ENCODE measurements at regions not wholly inside any gene's neighbourhood (a gene's known extent, or its start where the extent isn't known, plus 50 kb on each side); places are given as distances from the start of the nearest gene placed in this dataset.

DNA sequence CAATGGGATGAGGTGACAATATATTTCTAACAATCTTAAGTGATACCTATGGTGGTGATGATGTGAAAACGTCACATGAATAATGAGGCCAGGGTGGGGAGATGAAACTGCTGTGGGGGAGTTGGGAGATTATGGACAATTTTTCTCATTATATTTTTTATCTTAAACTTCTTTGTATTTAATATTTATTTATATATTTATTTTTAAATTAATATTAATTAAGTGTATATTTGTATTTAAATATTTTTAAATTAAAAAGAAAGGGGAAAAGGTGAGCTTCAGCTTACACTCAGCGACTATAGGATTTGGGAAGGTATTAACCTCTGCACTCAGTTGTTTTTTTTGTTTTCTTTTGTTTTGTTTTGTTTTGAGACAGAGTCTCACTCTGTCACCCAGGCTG lies 158.7 kb downstream of the PSMG1 start:
- H3K9ac ChIP-seq (ENCODE audit: insufficient read length) = no peak overlapping the region
- no peak for TF ChIP-seq POLR2AphosphoS5 (IDR thresholded peaks at IDR 0.05; ENCODE audit: borderline replicate concordance, low read depth, low read length)
- no peaks in the 10 kb centered on the region for H3K36me3 ChIP-seq (ENCODE audit: insufficient read depth, low read length)
- no peak overlapping the region for H3K27ac ChIP-seq
- DNase-seq (ENCODE audit: low read depth, low spot score) = no peak
- no peak overlapping the region for H3K4me3 ChIP-seq
- H3K9me3 ChIP-seq (ENCODE audit: low read depth, low read length) = no peaks in the 10 kb centered on the region

DNA sequence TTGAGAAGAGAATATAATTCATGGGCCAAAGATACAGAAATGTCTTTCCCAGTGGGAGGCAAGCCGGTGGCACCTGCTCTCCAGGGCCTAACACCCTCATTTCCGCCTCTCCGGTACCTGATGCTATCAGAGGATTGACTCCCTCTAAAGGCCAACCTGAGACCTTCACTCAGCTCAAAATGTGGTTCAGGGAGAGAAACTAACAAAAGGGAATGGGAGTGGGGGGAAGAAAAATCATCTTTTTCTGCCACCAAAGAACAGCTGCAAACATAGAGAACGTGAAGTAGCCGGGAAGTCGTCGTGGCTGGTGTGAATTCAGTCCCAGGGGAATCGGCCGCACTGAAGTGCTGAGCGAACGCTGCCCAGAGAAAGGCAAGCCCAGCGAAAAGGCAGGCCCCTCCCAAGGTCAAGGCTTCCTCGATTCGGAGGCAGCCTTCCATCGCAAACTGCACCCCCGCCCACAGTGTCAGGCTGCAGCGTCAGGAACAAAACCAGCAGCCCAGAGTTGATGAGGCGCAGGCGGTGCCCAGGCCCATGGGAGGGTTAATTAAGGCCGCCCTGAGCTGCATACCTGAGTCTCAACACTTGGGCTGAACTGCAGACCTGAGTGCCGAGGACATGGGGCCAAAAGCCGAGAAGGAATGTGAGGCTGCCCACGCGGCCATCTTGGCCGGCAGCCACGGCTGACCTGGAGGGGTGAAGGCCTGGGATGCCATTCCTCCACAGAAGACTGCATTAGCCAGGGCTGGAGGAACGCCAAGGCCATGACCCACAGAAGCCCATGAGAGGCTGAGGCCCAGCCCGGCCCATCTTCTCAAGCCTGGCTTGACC lies 160.2 kb downstream of the PSMG1 start:
- H3K36me3 ChIP-seq (ENCODE audit: insufficient read depth, low read length) = no peaks in the 10 kb centered on the region
- no peak overlapping the region for H3K4me3 ChIP-seq
- H3K9me3 ChIP-seq (ENCODE audit: low read depth, low read length) = no peaks in the 10 kb centered on the region
- no peak overlapping the region for H3K9ac ChIP-seq (ENCODE audit: insufficient read length)
- TF ChIP-seq FOXP2 (optimal IDR thresholded peaks at IDR 0.05; ENCODE audit: control extremely low read depth, extremely low read length, insufficient read depth) (no peak), POLR2AphosphoS5 (IDR thresholded peaks at IDR 0.05; ENCODE audit: borderline replicate concordance, low read depth, low read length) (no peak), EZH2 (IDR thresholded peaks at IDR 0.05) (no peak)
- no peak for DNase-seq (ENCODE audit: low read depth, low spot score)
- H3K27ac ChIP-seq = no peak overlapping the region

DNA sequence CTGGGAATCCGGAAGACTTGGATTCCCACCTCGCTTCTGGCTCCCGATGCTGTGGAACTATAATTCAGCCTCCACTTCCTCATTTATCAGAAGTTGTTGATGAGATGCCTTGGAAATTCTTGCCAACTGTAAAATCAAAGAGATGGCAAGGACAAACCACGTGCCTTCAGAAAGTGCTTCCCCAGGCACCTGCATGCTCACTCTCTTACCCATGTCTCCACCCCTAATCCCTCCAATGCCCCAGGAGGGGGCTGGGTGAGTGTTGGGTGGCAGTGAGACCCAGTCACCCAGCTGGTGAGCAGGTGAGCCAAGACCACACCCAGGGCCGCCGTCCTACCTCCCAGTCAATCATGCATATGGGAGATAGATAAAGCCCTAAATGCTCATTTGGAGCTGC lies 160.8 kb downstream of the PSMG1 start:
- Histone ChIP-seq H3K9me3 (ENCODE audit: low read depth, low read length) (no peaks in the 10 kb centered on the region), H3K27ac (no peak overlapping the region), H3K36me3 (ENCODE audit: insufficient read depth, low read length) (no peaks in the 10 kb centered on the region), H3K4me3 (no peak overlapping the region), H3K9ac (ENCODE audit: insufficient read length) (no peak overlapping the region)
- TF ChIP-seq EZH2 (IDR thresholded peaks at IDR 0.05) (no peak), POLR2AphosphoS5 (IDR thresholded peaks at IDR 0.05; ENCODE audit: borderline replicate concordance, low read depth, low read length) (no peak), FOXP2 (optimal IDR thresholded peaks at IDR 0.05; ENCODE audit: control extremely low read depth, extremely low read length, insufficient read depth) (no peak)
- no peak for DNase-seq (ENCODE audit: low read depth, low spot score)

DNA sequence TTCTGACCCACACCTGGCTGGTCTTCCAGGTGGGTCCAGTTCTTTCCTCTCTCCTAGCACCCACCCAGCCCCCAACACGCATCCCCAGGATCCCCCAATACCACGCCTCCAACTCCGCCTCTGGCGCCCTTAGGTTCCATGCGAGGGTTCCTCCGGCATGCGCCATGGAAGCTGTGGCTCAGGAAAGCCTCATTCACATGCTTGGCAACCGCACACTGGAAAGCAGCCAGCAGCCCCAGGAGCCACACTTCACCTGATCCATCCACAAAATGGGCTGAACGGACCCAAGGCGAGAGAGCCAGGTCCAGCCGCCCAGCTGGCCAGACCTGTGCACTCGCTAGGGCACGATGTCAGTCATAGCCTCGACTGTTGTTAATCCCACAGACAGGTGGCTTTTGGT lies 161.2 kb downstream of the PSMG1 start:
- TF ChIP-seq POLR2AphosphoS5 (IDR thresholded peaks at IDR 0.05; ENCODE audit: borderline replicate concordance, low read depth, low read length) (no peak), EZH2 (IDR thresholded peaks at IDR 0.05) (no peak), FOXP2 (optimal IDR thresholded peaks at IDR 0.05; ENCODE audit: control extremely low read depth, extremely low read length, insufficient read depth) (no peak)
- DNase-seq (ENCODE audit: low read depth, low spot score) = no peak
- no peak overlapping the region for H3K4me3 ChIP-seq
- H3K9me3 ChIP-seq (ENCODE audit: low read depth, low read length) = no peaks in the 10 kb centered on the region
- no peak overlapping the region for H3K9ac ChIP-seq (ENCODE audit: insufficient read length)
- H3K36me3 ChIP-seq (ENCODE audit: insufficient read depth, low read length) = no peaks in the 10 kb centered on the region
- no peak overlapping the region for H3K27ac ChIP-seq

DNA sequence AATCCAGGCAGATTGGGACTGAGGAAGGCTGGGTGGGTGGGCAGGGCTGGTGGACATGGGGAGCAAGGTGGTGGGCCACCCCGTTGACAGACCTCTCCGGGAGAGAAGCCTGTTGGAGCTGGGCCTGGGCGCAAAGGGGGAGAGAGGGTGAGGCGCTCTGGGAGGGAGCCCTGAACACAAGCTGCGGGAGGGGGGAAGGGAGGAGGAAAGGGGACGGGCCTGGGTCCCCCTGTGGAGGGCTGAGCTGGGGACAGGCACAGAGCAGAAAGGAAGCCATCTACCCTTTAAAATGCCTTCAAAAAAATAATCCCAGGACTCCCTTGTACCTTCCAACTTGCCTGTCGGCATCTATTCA lies 161.8 kb downstream of the PSMG1 start:
- H3K36me3 ChIP-seq (ENCODE audit: insufficient read depth, low read length) = no peaks in the 10 kb centered on the region
- H3K9me3 ChIP-seq (ENCODE audit: low read depth, low read length) = no peaks in the 10 kb centered on the region
- TF ChIP-seq POLR2AphosphoS5 (IDR thresholded peaks at IDR 0.05; ENCODE audit: borderline replicate concordance, low read depth, low read length) = no peak
- TF ChIP-seq FOXP2 (optimal IDR thresholded peaks at IDR 0.05; ENCODE audit: control extremely low read depth, extremely low read length, insufficient read depth) = no peak
- no peak for TF ChIP-seq EZH2 (IDR thresholded peaks at IDR 0.05)
- no peak overlapping the region for H3K4me3 ChIP-seq
- no peak overlapping the region for H3K27ac ChIP-seq
- DNase-seq (ENCODE audit: low read depth, low spot score) = no peak
- no peak overlapping the region for H3K9ac ChIP-seq (ENCODE audit: insufficient read length)

DNA sequence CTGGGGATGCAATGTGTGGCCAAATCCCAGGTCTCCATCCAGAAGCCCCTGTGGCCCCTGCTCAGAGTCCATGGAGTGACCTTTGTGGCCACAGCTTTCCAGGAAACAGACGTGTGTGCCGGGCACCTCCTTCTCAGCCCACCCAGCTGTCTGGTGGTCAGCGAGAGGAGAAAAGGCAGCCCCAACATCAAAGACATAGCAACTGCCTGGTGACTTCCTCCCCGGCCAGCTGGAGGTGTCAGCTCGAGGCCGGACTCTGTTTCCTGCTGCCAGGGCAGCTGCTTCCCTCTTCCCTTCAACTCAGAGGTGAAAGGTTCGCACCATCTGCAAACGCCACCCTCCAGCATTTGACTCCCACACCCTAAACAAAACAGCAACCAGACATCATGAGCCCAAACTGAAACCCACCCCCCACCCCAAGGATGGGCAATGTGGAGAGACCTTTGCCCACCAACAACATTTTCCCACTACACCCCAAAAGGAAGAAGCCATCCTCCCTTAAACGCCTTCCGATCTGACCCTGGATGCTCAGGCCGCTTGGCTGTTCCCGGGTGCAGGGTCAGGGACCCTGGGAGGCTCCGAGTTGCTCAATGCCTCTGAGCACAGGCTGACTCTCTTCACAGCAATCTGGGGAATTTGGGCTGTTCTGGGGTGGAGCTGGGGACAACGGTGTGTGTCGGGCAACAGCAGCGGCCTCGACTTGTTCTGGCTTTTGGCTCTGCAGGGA lies 162.3 kb downstream of the PSMG1 start:
- Histone ChIP-seq H3K9me3 (ENCODE audit: low read depth, low read length) (no peaks in the 10 kb centered on the region), H3K9ac (ENCODE audit: insufficient read length) (no peak overlapping the region), H3K4me3 (no peak overlapping the region), H3K27ac (no peak overlapping the region), H3K36me3 (ENCODE audit: insufficient read depth, low read length) (no peaks in the 10 kb centered on the region)
- TF ChIP-seq POLR2AphosphoS5 (IDR thresholded peaks at IDR 0.05; ENCODE audit: borderline replicate concordance, low read depth, low read length) (no peak), EZH2 (IDR thresholded peaks at IDR 0.05) (no peak), FOXP2 (optimal IDR thresholded peaks at IDR 0.05; ENCODE audit: control extremely low read depth, extremely low read length, insufficient read depth) (no peak)
- DNase-seq (ENCODE audit: low read depth, low spot score) = no peak

DNA sequence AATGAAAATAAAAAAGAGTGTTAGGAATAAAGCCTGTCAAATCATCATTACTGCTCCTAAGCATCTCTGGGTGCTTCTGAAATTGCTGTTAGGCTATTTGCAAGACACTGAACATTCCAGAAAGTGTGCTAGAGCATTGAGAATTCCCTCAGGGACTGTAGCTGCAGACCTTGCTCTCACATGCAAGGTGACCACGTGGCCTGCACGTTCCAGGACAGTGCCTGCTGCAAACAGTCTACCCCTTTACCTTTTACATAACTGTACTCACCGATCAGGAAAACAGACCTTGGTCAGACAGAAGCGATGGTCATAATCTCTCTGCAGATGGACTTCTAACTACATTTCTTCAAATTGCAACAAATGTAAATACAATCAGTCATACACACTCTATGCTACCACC lies 164.5 kb downstream of the PSMG1 start:
- no peak overlapping the region for H3K4me3 ChIP-seq
- H3K27ac ChIP-seq = no peak overlapping the region
- TF ChIP-seq POLR2AphosphoS5 (IDR thresholded peaks at IDR 0.05; ENCODE audit: borderline replicate concordance, low read depth, low read length) (no peak), FOXP2 (optimal IDR thresholded peaks at IDR 0.05; ENCODE audit: control extremely low read depth, extremely low read length, insufficient read depth) (no peak), EZH2 (IDR thresholded peaks at IDR 0.05) (no peak)
- no peaks in the 10 kb centered on the region for H3K9me3 ChIP-seq (ENCODE audit: low read depth, low read length)
- H3K9ac ChIP-seq (ENCODE audit: insufficient read length) = no peak overlapping the region
- no peaks in the 10 kb centered on the region for H3K36me3 ChIP-seq (ENCODE audit: insufficient read depth, low read length)
- DNase-seq (ENCODE audit: low read depth, low spot score) = no peak

DNA sequence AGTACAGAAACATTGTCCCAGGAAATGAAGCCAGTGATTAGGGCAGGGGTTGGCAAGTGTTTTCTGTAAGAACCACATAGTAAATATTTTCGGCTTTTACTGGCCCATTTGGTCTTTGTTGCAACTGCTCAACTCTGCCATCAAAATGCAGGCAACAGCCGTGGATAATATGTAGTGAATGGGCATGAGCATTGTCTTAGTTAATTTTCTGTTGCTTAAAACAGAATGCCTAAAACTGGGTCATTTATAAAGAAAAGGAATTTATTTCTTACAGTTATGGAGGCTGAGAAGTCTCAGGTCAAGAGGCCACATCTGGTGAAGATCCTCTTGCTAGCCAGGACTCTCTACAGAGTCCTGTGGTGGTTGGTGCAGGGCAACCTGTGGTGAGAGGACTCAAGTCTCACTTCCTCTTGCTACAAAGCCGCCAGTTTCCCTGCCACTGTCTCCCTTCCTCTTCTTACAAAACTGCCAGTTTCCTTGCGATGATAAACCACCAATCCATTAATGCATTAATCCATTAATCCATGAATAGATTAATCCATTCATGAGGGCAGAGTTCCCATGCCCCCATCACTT lies 166.4 kb downstream of the PSMG1 start:
- no peak for TF ChIP-seq FOXP2 (optimal IDR thresholded peaks at IDR 0.05; ENCODE audit: control extremely low read depth, extremely low read length, insufficient read depth)
- no peak for TF ChIP-seq EZH2 (IDR thresholded peaks at IDR 0.05)
- no peak for TF ChIP-seq POLR2AphosphoS5 (IDR thresholded peaks at IDR 0.05; ENCODE audit: borderline replicate concordance, low read depth, low read length)
- no peak overlapping the region for H3K4me3 ChIP-seq
- no peak for DNase-seq (ENCODE audit: low read depth, low spot score)
- H3K36me3 ChIP-seq (ENCODE audit: insufficient read depth, low read length) = no peaks in the 10 kb centered on the region
- H3K9ac ChIP-seq (ENCODE audit: insufficient read length) = no peak overlapping the region
- no peak overlapping the region for H3K27ac ChIP-seq
- no peaks in the 10 kb centered on the region for H3K9me3 ChIP-seq (ENCODE audit: low read depth, low read length)
